CD4-positive, alpha-beta T cell (primary cell): ENCODE measurements at regions not wholly inside any gene's neighbourhood (a gene's known extent, or its start where the extent isn't known, plus 50 kb on each side); places are given as distances from the start of the nearest gene placed in this dataset.

Experiments used
- ATAC-seq: fragments of 200-7000 bp; cut with Tn5 transposase; one replicate; pipeline ENCODE4 v1.10.0; 2022; ENCODE audit warnings: mild to moderate bottlenecking; ENCODE audit not compliant: poor library complexity
- CTCF ChIA-PET: fragments of 350-600 bp; sonication (Branson Sonifier 250); formaldehyde crosslinking; loops from one replicate; lab custom pipeline; 2021; ENCODE audit warnings: antibody characterized with exemption, inconsistent platforms; lab: Charles Lee
- POLR2A ChIA-PET: fragments of 350-600 bp; sonication (Branson Sonifier 250); formaldehyde crosslinking; loops from one replicate; lab custom pipeline; 2021; ENCODE audit warnings: antibody characterized with exemption, inconsistent platforms; lab: Charles Lee
- DNase-seq, 14 experiments: peaks; one replicate each; pipeline ENCODE4 v3.0.0-alpha.2; 2013 to 2020; ENCODE audit warnings: mixed read lengths in 2 of 14
- H3K27ac ChIP-seq, 2 donors: one replicate each; pipeline versions ENCODE4 v1.5.1 to v1.7.0; 2013; ENCODE audit warnings: low read length in 2 of 2, low read depth in 1 of 2, mild to moderate bottlenecking in 1 of 2
- H3K27me3 ChIP-seq, 2 experiments: 1 replicate in 1 of 2; 2 replicates in 1 of 2; pipeline versions ENCODE4 v1.6.1 to v1.7.0; 2013; ENCODE audit warnings: low read length in 2 of 2, control low read depth in 1 of 2, mild to moderate bottlenecking in 1 of 2, moderate library complexity in 1 of 2; ENCODE audit not compliant: insufficient read depth in 2 of 2, control insufficient read depth in 1 of 2
- H3K36me3 ChIP-seq: one replicate; pipeline ENCODE4 v1.6.1; 2013; ENCODE audit warnings: low read length, control low read depth; ENCODE audit not compliant: insufficient read depth
- H3K4me1 ChIP-seq: one replicate; pipeline ENCODE4 v1.6.1; 2013; ENCODE audit warnings: low read length, control low read depth; ENCODE audit not compliant: insufficient read depth
- H3K4me3 ChIP-seq: one replicate; pipeline ENCODE4 v1.5.1; 2013; ENCODE audit warnings: mild to moderate bottlenecking, low read length, moderate library complexity
- H3K9me3 ChIP-seq, 2 experiments: 1 replicate in 1 of 2; 2 replicates in 1 of 2; pipeline versions ENCODE4 v1.6.1 to v1.7.0; 2013; ENCODE audit warnings: low read length in 2 of 2, mild to moderate bottlenecking in 2 of 2, control low read depth in 1 of 2, moderate library complexity in 1 of 2; ENCODE audit not compliant: control insufficient read depth in 1 of 2, insufficient read depth in 1 of 2
- H3K27ac Mint-ChIP-seq: one replicate; pipeline ENCODE4 v1.8.0; 2020; ENCODE audit warnings: mixed read lengths
- H3K27me3 Mint-ChIP-seq: one replicate; pipeline ENCODE4 v1.8.0; 2021; ENCODE audit warnings: mixed read lengths
- H3K36me3 Mint-ChIP-seq: one replicate; pipeline ENCODE4 v1.8.0; 2021; ENCODE audit warnings: low read depth, mixed read lengths
- H3K4me1 Mint-ChIP-seq: one replicate; pipeline ENCODE4 v1.8.0; 2021; ENCODE audit warnings: low read depth, mixed read lengths
- H3K4me3 Mint-ChIP-seq: one replicate; pipeline ENCODE4 v1.8.0; 2020; ENCODE audit warnings: mild to moderate bottlenecking, mixed read lengths
- H3K9me3 Mint-ChIP-seq: one replicate; pipeline ENCODE4 v1.8.0; 2020; ENCODE audit warnings: mixed read lengths
- CTCF ChIP-seq: fragments of 200-600 bp; IDR thresholded peaks from one replicate; pipeline ENCODE4 v1.8.0; 2022; ENCODE audit warnings: antibody characterized with exemption, mild to moderate bottlenecking
- intact Hi-C, 2 experiments: fragments of 100-400 bp; cut with DNase I in 1 of 2; cut with micrococcal nuclease in 1 of 2; formaldehyde crosslinking; loops; one replicate each; pipeline versions ENCODE4 v1.15.1 to v1.9.0; 2023 to 2025; cut with DNase I, micrococcal nuclease

- no peak for DNase-seq
- peaks cover 0 to 5% of the 10 kb centered on the region in 2 experiments for H3K27me3 ChIP-seq
- CTCF ChIA-PET = no interaction called here
- no peaks in the 10 kb centered on the region for H3K36me3 ChIP-seq
- no peak overlapping the region for H3K27ac Mint-ChIP-seq
- no peak overlapping the region for H3K27ac ChIP-seq
- H3K4me1 Mint-ChIP-seq = no peaks in the 10 kb centered on the region
- no peak for TF ChIP-seq CTCF
- H3K27me3 Mint-ChIP-seq = no peaks in the 10 kb centered on the region
- peaks cover 16 to 23% of the 10 kb centered on the region in 2 experiments for H3K9me3 ChIP-seq
- no peak for ATAC-seq
- peaks cover 4% of the 10 kb centered on the region for H3K9me3 Mint-ChIP-seq
- H3K4me1 ChIP-seq = no peaks in the 10 kb centered on the region
- POLR2A ChIA-PET = no interaction called here
- no peak overlapping the region for H3K4me3 Mint-ChIP-seq
- intact Hi-C loops = no loop called here
- no peaks in the 10 kb centered on the region for H3K36me3 Mint-ChIP-seq
- H3K4me3 ChIP-seq = no peak overlapping the region
These were observed 60.3 kb upstream of the THUMPD2 start for GRCh38 chr2:39839261-39839848.

- no peaks in the 10 kb centered on the region for H3K36me3 ChIP-seq
- no peaks in the 10 kb centered on the region for H3K4me1 ChIP-seq
- DNase-seq (peak in 1 of 14 experiments; percentile 5), ATAC-seq (no peak)
- H3K9me3 Mint-ChIP-seq = peaks cover 4% of the 10 kb centered on the region
- no peaks in the 10 kb centered on the region for H3K4me1 Mint-ChIP-seq
- no peaks in the 10 kb centered on the region for H3K36me3 Mint-ChIP-seq
- ChIA-PET POLR2A (no interaction called here), CTCF (no interaction called here)
- H3K4me3 Mint-ChIP-seq = no peak overlapping the region
- H3K27me3 ChIP-seq = peaks cover 0 to 5% of the 10 kb centered on the region in 2 experiments
- H3K27me3 Mint-ChIP-seq = no peaks in the 10 kb centered on the region
- H3K27ac Mint-ChIP-seq = no peak overlapping the region
- no peak overlapping the region for H3K27ac ChIP-seq
- peaks cover 16 to 23% of the 10 kb centered on the region in 2 experiments for H3K9me3 ChIP-seq
- no peak overlapping the region for H3K4me3 ChIP-seq
- no peak for TF ChIP-seq CTCF
- intact Hi-C loops = no loop called here
These were observed 59.5 kb upstream of the THUMPD2 start for GRCh38 chr2:39838589-39838988.

GRCh38 chr2:39837856-39838453 lies 58.9 kb upstream of the THUMPD2 start:
- Mint-ChIP-seq H3K36me3 (no peaks in the 10 kb centered on the region), H3K9me3 (peaks cover 4% of the 10 kb centered on the region), H3K27me3 (peaks cover 3% of the 10 kb centered on the region), H3K4me1 (no peaks in the 10 kb centered on the region), H3K27ac (no peak overlapping the region), H3K4me3 (no peak overlapping the region)
- H3K9me3 ChIP-seq = peaks cover 16 to 23% of the 10 kb centered on the region in 2 experiments
- intact Hi-C loops = no loop called here
- no peaks in the 10 kb centered on the region for H3K36me3 ChIP-seq
- no peak overlapping the region for H3K4me3 ChIP-seq
- ATAC-seq (no peak), DNase-seq (peak in 3 of 14 experiments; percentile 4 to 27 (median 16))
- CTCF ChIA-PET = interaction anchor here (1.1 kb wide), 1 partner anchor 8 kb away, joined by 4 read pairs; no protein-coding TSS in a partner anchor
- H3K4me1 ChIP-seq = no peaks in the 10 kb centered on the region
- POLR2A ChIA-PET = no interaction called here
- H3K27ac ChIP-seq = no peak overlapping the region
- peak; percentile 22 for TF ChIP-seq CTCF
- H3K27me3 ChIP-seq = no peaks in the 10 kb centered on the region
